AG10803 (cell line): ENCODE measurements at regions not wholly inside any gene's neighbourhood (a gene's known extent, or its start where the extent isn't known, plus 50 kb on each side); places are given as distances from the start of the nearest gene placed in this dataset.

ENCODE experiments used
- DNase-seq: peaks from one replicate; pipeline ENCODE4 v3.0.0; 2010; ENCODE audit warnings: low read depth
- H3K4me3 ChIP-seq: 2 replicates; pipeline ENCODE4 v1.5.1; 2011; ENCODE audit warnings: mild to moderate bottlenecking, low read length, control low read depth
- TF ChIP-seq, protein P1 (sequence below): conservative IDR thresholded peaks from 2 replicates; pipeline ENCODE4 v1.5.1; 2011; ENCODE audit warnings: mild to moderate bottlenecking, low read length, control low read depth, inconsistent platforms

DNA sequence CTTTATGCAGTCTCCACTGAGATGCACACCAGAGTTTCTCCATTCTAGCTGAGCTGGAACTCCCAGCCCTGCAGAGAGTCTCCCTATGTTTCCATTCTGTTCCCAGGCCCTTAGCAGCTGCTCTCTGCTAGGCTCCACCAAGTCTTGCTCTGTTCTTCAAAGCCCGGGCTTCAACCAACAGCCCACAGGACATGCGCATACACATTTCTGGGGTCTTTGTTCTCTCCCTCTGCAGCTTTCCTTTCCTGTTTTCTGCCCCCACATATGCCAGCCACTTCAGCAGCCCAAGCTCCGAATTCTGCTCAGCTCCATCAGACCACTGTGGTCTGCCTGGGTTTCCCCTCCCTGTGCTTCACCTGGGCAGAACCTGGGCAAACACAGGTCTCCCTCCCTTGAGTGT, 205.9 kb downstream of the CBLN1 start:
- DNase-seq = no peak

DNA sequence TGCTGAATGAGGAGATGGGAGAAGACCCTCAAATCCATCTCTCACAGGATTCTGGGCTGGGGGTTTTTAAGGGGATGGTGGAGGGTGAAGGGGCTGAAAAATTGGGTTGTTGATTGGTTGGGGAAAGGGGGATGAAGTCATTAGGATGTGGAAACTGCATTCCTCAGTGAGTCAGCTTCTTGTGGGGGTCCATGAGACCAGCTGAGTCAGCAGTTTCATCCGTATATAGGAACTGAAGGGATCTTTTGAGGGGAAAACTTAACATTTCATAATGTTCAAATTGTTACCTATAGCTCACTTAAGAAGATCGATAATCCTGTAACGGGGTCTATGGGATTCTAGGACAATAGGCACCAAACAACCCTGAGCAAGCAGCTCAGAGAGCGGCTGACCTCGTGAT, 213.4 kb downstream of the CBLN1 start:
- TF ChIP-seq, protein P1, sequence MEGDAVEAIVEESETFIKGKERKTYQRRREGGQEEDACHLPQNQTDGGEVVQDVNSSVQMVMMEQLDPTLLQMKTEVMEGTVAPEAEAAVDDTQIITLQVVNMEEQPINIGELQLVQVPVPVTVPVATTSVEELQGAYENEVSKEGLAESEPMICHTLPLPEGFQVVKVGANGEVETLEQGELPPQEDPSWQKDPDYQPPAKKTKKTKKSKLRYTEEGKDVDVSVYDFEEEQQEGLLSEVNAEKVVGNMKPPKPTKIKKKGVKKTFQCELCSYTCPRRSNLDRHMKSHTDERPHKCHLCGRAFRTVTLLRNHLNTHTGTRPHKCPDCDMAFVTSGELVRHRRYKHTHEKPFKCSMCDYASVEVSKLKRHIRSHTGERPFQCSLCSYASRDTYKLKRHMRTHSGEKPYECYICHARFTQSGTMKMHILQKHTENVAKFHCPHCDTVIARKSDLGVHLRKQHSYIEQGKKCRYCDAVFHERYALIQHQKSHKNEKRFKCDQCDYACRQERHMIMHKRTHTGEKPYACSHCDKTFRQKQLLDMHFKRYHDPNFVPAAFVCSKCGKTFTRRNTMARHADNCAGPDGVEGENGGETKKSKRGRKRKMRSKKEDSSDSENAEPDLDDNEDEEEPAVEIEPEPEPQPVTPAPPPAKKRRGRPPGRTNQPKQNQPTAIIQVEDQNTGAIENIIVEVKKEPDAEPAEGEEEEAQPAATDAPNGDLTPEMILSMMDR = no peak
- DNase-seq = no peak

More for the DNA sequence above, 205.9 kb downstream of the CBLN1 start:
- TF ChIP-seq, protein P1 = no peak
- no peak overlapping the region for H3K4me3 ChIP-seq

GRCh38 chr16:49067776-49068175, 213.9 kb downstream of the CBLN1 start:
- DNase-seq = no peak

More for the DNA sequence above, 213.4 kb downstream of the CBLN1 start:
- H3K4me3 ChIP-seq = no peak overlapping the region

GRCh38 chr16:49061137-49061714, 220.4 kb downstream of the CBLN1 start:
- no peak overlapping the region for H3K4me3 ChIP-seq
- TF ChIP-seq, protein P1 = no peak
- no peak for DNase-seq

More at GRCh38 chr16:49067776-49068175, 213.9 kb downstream of the CBLN1 start:
- no peak overlapping the region for H3K4me3 ChIP-seq
- TF ChIP-seq, protein P1 = no peak

- no peak for DNase-seq
- TF ChIP-seq, protein P1 = no peak
- H3K4me3 ChIP-seq = no peak overlapping the region
Observed at GRCh38 chr16:49060728-49061127, 220.9 kb downstream of the CBLN1 start.

GRCh38 chr16:49058382-49058781, 223.3 kb downstream of the CBLN1 start:
- TF ChIP-seq, protein P1 = no peak
- no peak overlapping the region for H3K4me3 ChIP-seq
- DNase-seq = no peak

GRCh38 chr16:49057936-49058335, 223.7 kb downstream of the CBLN1 start:
- TF ChIP-seq, protein P1 = no peak
- no peak overlapping the region for H3K4me3 ChIP-seq
- no peak for DNase-seq
